Fibroblast of lung (primary cell): ENCODE measurements at regions not wholly inside any gene's neighbourhood (a gene's known extent, or its start where the extent isn't known, plus 50 kb on each side); places are given as distances from the start of the nearest gene placed in this dataset.

Source experiments
- DNase-seq, 2 donors: peaks; one replicate each; pipeline versions ENCODE4 v3.0.0 to v3.0.0-alpha.2; 2010; ENCODE audit warnings: low read depth in 2 of 2
- H2AFZ ChIP-seq: 2 replicates; pipeline ENCODE4 v1.5.1; 2012; ENCODE audit warnings: low read length, control low read depth, inconsistent platforms
- H3K27ac ChIP-seq: 2 replicates; pipeline ENCODE4 v1.5.1; 2011; ENCODE audit warnings: low read length, control low read depth; ENCODE audit not compliant: insufficient read depth
- H3K27me3 ChIP-seq: 2 replicates; pipeline ENCODE4 v1.5.1; 2011; ENCODE audit warnings: mild to moderate bottlenecking, low read length; ENCODE audit not compliant: control insufficient read depth, insufficient read depth
- H3K36me3 ChIP-seq: 2 replicates; pipeline ENCODE4 v1.5.1; 2011; ENCODE audit warnings: low read length; ENCODE audit not compliant: control insufficient read depth, insufficient read depth
- H3K4me1 ChIP-seq: 2 replicates; pipeline ENCODE4 v1.5.1; 2011; ENCODE audit warnings: low read length; ENCODE audit not compliant: control insufficient read depth, insufficient read depth; ENCODE audit errors: extremely low read depth
- H3K4me2 ChIP-seq: 2 replicates; pipeline ENCODE4 v1.5.1; 2011; ENCODE audit warnings: low read length, control low read depth; ENCODE audit not compliant: insufficient read depth; ENCODE audit errors: extremely low read depth
- H3K4me3 ChIP-seq, 4 experiments: fragments of 200-600 bp in 1 of 4; sonication (generic) in 1 of 4; replicated peaks in 1 of 4; 2 replicates each; pipeline ENCODE4 v1.5.1; 2011 to 2016; ENCODE audit warnings: low read length in 4 of 4, low read depth in 3 of 4, mild to moderate bottlenecking in 3 of 4, control low read depth in 2 of 4, inconsistent platforms in 1 of 4, mixed read lengths in 1 of 4; ENCODE audit not compliant: insufficient read depth in 1 of 4; ENCODE audit errors: control extremely low read depth in 1 of 4
- H3K79me2 ChIP-seq: 2 replicates; pipeline ENCODE4 v1.5.1; 2012; ENCODE audit warnings: mild to moderate bottlenecking, low read length, inconsistent platforms; ENCODE audit not compliant: control insufficient read depth, insufficient read depth
- H3K9ac ChIP-seq: 2 replicates; pipeline ENCODE4 v1.5.1; 2011; ENCODE audit warnings: mild to moderate bottlenecking, low read length, control low read depth; ENCODE audit not compliant: insufficient read depth
- H3K9me3 ChIP-seq: 2 replicates; pipeline ENCODE4 v1.5.1; 2012; ENCODE audit warnings: low read depth, low read length; ENCODE audit not compliant: control insufficient read depth, insufficient read depth
- H4K20me1 ChIP-seq: 2 replicates; pipeline ENCODE4 v1.5.1; 2011; ENCODE audit warnings: low read length; ENCODE audit not compliant: control insufficient read depth, insufficient read depth; ENCODE audit errors: extremely low read depth
- EZH2 ChIP-seq: IDR thresholded peaks from 2 replicates; pipeline ENCODE4 v1.5.1; 2012; ENCODE audit warnings: low read length, control low read depth, mild to moderate bottlenecking; ENCODE audit errors: missing control alignments
- TF ChIP-seq, protein P1 (sequence below), 2 donors: IDR thresholded peaks in 1 of 2; conservative IDR thresholded peaks in 1 of 2; 1 replicate in 1 of 2; 2 replicates in 1 of 2; pipeline ENCODE4 v1.5.1; 2011 to 2012; ENCODE audit warnings: low read length in 2 of 2, control low read depth in 1 of 2, inconsistent platforms in 1 of 2, low read depth in 1 of 2, mild to moderate bottlenecking in 1 of 2

DNA sequence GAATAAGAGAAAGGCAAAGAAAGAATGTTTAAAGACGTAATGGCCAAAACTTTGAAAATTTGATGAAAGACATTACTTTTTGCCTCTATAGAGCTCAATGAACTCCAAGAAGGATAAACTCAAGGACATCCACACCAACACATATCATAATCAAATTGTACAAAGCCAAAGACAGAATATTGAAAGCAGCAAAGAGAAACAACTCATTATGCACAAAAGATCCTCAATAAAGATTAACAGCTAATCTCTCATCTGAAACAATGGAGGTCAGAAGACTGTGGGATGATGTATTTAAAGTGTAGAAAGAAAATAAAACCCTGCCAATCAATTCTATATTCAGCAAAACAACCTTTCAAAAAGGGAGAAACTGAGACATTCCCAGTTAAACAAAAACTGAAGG lies 129.1 kb upstream of the TEX13D start:
- no peaks in the 10 kb centered on the region for H3K79me2 ChIP-seq
- TF ChIP-seq EZH2: no peak
- TF ChIP-seq, protein P1, sequence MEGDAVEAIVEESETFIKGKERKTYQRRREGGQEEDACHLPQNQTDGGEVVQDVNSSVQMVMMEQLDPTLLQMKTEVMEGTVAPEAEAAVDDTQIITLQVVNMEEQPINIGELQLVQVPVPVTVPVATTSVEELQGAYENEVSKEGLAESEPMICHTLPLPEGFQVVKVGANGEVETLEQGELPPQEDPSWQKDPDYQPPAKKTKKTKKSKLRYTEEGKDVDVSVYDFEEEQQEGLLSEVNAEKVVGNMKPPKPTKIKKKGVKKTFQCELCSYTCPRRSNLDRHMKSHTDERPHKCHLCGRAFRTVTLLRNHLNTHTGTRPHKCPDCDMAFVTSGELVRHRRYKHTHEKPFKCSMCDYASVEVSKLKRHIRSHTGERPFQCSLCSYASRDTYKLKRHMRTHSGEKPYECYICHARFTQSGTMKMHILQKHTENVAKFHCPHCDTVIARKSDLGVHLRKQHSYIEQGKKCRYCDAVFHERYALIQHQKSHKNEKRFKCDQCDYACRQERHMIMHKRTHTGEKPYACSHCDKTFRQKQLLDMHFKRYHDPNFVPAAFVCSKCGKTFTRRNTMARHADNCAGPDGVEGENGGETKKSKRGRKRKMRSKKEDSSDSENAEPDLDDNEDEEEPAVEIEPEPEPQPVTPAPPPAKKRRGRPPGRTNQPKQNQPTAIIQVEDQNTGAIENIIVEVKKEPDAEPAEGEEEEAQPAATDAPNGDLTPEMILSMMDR (conservative IDR thresholded peaks at IDR 0.05 in 1 of 2, IDR thresholded peaks at IDR 0.05 in 1 of 2; ENCODE audit: low read depth in 1 of 2, low read length in 2 of 2): no peak
- H2AFZ ChIP-seq: no peak overlapping the region
- no peaks in the 10 kb centered on the region for H3K4me1 ChIP-seq
- no peak overlapping the region for H3K4me2 ChIP-seq
- H3K27ac ChIP-seq: no peak overlapping the region
- no peak for DNase-seq
- H3K36me3 ChIP-seq: no peaks in the 10 kb centered on the region
- H4K20me1 ChIP-seq: no peaks in the 10 kb centered on the region
- no peaks in the 10 kb centered on the region for H3K27me3 ChIP-seq
- no peaks in the 10 kb centered on the region for H3K9me3 ChIP-seq
- no peak overlapping the region for H3K4me3 ChIP-seq
- H3K9ac ChIP-seq: no peak overlapping the region

DNA sequence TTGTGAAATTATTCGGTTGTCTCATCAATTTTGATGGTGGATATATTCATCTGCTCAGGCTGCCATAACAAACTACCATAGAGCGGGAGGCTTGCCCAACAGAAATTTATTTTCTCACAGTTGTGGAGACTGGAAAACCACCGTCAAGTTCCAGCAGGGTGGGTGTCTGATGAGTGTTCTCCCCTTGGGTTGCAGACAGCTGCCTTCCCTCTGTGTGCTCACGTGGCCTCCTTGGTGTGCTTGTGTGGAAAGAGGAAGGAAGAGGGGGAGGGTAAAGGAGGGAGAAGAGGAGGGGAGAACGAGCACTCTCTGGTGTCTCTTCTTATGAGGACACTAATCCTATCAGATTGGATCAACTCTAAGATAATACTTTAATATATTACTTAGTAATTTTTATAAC lies 123.8 kb upstream of the TEX13D start:
- H3K4me2 ChIP-seq: no peak overlapping the region
- no peaks in the 10 kb centered on the region for H3K79me2 ChIP-seq
- no peaks in the 10 kb centered on the region for H4K20me1 ChIP-seq
- no peak overlapping the region for H3K9ac ChIP-seq
- no peaks in the 10 kb centered on the region for H3K9me3 ChIP-seq
- H3K4me1 ChIP-seq: no peaks in the 10 kb centered on the region
- no peaks in the 10 kb centered on the region for H3K36me3 ChIP-seq
- DNase-seq: no peak
- H3K27ac ChIP-seq: no peak overlapping the region
- TF ChIP-seq, protein P1 (conservative IDR thresholded peaks at IDR 0.05 in 1 of 2, IDR thresholded peaks at IDR 0.05 in 1 of 2; ENCODE audit: low read depth in 1 of 2, low read length in 2 of 2): no peak
- TF ChIP-seq EZH2: no peak
- H3K4me3 ChIP-seq: no peak overlapping the region
- no peaks in the 10 kb centered on the region for H3K27me3 ChIP-seq
- no peak overlapping the region for H2AFZ ChIP-seq

DNA sequence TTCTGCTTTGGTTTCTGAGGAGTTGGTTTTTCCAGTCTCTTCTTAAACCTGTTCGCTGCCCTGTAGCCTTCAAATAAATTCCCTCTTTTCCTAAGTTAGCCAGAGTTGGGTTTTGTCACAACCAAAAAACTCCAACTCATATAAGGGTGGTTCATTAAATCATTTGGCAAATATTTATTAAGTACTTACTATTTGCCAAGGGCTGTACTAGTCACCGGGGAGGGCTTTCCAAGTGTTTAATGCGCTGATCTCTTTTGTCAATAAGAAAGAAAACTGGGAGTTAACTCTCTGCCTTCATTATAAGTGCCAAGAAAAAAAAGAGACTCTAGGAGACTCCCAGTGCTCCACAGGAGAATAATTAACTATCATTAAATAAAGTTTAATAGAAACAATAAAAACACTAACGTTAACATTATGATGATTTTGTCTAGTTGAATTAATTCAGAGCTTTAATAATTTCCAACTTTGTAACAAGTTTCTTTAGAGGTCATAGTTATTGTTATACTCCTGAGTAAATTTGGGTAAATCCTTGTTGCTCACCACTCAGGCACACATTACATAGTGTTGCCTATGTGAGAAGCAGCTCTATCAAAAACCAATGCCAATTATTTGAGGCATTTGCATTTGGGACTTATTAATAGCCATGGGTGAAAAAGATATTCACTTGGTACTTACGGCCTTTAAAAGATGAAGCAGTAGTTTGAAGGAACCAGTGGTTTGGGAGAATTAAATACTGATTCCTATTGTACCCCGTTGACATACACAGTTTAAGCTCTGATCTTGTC lies 122.5 kb upstream of the TEX13D start:
- TF ChIP-seq, protein P1 (conservative IDR thresholded peaks at IDR 0.05 in 1 of 2, IDR thresholded peaks at IDR 0.05 in 1 of 2; ENCODE audit: low read depth in 1 of 2, low read length in 2 of 2): no peak
- TF ChIP-seq EZH2: no peak
- H3K4me3 ChIP-seq: no peak overlapping the region
- H3K9ac ChIP-seq: no peak overlapping the region
- no peak overlapping the region for H3K27ac ChIP-seq
- DNase-seq: no peak
- H3K4me2 ChIP-seq: no peak overlapping the region
- no peak overlapping the region for H2AFZ ChIP-seq
- H3K27me3 ChIP-seq: no peaks in the 10 kb centered on the region
- H4K20me1 ChIP-seq: no peaks in the 10 kb centered on the region
- no peaks in the 10 kb centered on the region for H3K79me2 ChIP-seq
- H3K4me1 ChIP-seq: no peaks in the 10 kb centered on the region
- H3K36me3 ChIP-seq: no peaks in the 10 kb centered on the region
- no peaks in the 10 kb centered on the region for H3K9me3 ChIP-seq
